ENCODE measurements at regions not wholly inside any gene's neighbourhood (a gene's known extent, or its start where the extent isn't known, plus 50 kb on each side); places are given as distances from the start of the nearest gene placed in this dataset.

DNA sequence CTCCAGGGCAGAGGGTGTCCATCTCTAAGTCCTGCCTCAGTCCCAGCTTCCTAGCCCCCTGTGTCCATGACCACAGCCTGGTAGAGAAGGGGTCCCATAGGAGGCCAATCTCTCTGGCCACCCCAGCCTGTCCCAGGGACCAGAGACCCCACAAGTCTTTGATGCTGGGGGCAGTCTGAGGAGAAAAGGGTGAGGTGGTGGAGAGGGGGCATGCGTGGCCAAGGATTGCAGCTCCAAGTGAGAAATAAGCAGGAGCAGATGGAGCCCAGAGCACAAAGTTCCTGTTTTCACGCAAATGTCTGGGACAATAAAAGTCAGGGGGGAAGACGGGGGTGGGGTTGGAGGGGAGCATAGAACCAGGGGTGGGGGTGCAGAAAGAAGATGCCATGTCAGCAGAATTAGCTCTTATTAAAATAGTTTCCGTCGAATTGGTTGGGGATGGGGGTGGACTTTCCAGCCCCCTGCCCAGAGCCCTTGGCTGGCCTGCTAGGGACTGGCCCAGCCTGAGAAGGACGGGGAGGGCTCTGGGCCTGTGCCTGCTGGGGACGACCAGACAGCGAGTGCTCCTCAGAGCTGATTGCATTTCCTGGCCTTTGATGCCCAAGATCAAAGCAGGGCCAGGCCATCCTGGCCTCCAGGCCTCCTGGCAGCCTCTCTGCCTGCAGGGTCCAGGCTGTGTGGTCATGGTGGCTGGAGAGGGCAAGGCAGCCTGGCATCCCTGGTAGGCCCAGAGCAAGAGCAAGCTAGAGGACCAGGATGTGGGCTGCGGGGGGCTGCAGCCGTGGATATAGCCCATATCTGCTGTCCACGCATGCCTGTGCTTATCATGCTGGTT lies 337.1 kb downstream of the DYSF start:
- TF ChIP-seq MAFK (IDR thresholded peaks at IDR 0.05; ENCODE audit: low read depth, low read length) = peak; percentile 33; the same call in 1 of the 2 replicates
- TF ChIP-seq KDM4A (IDR thresholded peaks at IDR 0.05; ENCODE audit: low read depth, low read length, severe bottlenecking) = no peak
- Histone ChIP-seq H4K8ac (ENCODE audit: extremely low read depth, insufficient read depth, low read length) (no peak overlapping the region; the same call in 1 of the 2 replicates), H3K4me2 (ENCODE audit: insufficient read depth in 1 of 2, low read depth in 2 of 2, low read length in 2 of 2) (no peak overlapping the region), H2BK20ac (ENCODE audit: low read length) (no peak overlapping the region), H2AFZ (ENCODE audit: low read length) (no peak overlapping the region), H3K27ac (ENCODE audit: low read depth, low read length) (no peak overlapping the region), H3K23ac (ENCODE audit: insufficient read length) (no peak overlapping the region), H2BK12ac (ENCODE audit: low read depth, low read length) (peak overlapping the region; percentile 75; the same call in 1 of the 2 replicates), H3K56ac (replicated peaks; ENCODE audit: insufficient read length, low read depth, low read length) (no peak overlapping the region), H2BK15ac (ENCODE audit: low read length) (no peak overlapping the region), H2BK120ac (replicated peaks; ENCODE audit: low read depth, low read length) (no peak overlapping the region), H3K23me2 (ENCODE audit: low read depth, low read length) (no peaks in the 10 kb centered on the region), H2AK5ac (ENCODE audit: low read depth, low read length) (no peak overlapping the region), H3K79me1 (ENCODE audit: low read depth, low read length) (no peaks in the 10 kb centered on the region; the same call in 1 of the 2 replicates), H3K18ac (ENCODE audit: extremely low read depth, low read length) (no peak overlapping the region), H3K4me1 (replicated peaks in 1 of 4; ENCODE audit: control insufficient read depth in 3 of 4, insufficient read depth in 4 of 4, low read length in 3 of 4) (no peaks in the 10 kb centered on the region; a peak in 1 of 7 replicates), H3K9ac (replicated peaks in 1 of 4; ENCODE audit: extremely low read depth in 1 of 4, low read depth in 3 of 4, low read length in 3 of 4) (no peak overlapping the region), H3K4ac (replicated peaks; ENCODE audit: insufficient read length, low read depth, low read length) (no peak overlapping the region), H3K79me2 (ENCODE audit: control insufficient read depth in 1 of 2, insufficient read depth in 2 of 2, low read length in 2 of 2) (no peaks in the 10 kb centered on the region), H3K14ac (ENCODE audit: insufficient read length) (no peak overlapping the region), H4K5ac (ENCODE audit: insufficient read length, low read depth, low read length) (no peak overlapping the region), H3K4me3 (ENCODE audit: extremely low read depth in 1 of 4, insufficient read depth in 2 of 4, low read depth in 3 of 4, low read length in 4 of 4) (no peak overlapping the region), H4K91ac (replicated peaks; ENCODE audit: insufficient read length, low read length) (no peak overlapping the region), H3K27me3 (replicated peaks in 1 of 4; ENCODE audit: control insufficient read depth in 3 of 4, extremely low read depth in 1 of 4, insufficient read depth in 3 of 4, low read length in 3 of 4) (no peaks in the 10 kb centered on the region), H2BK5ac (ENCODE audit: low read depth, low read length) (no peak overlapping the region), H3K9me3 (ENCODE audit: insufficient read depth in 2 of 2, low read depth in 1 of 2, low read length in 1 of 2) (no peaks in the 10 kb centered on the region), H3K36me3 (ENCODE audit: control insufficient read depth in 2 of 4, insufficient read depth in 4 of 4, low read length in 3 of 4) (no peaks in the 10 kb centered on the region), H4K20me1 (replicated peaks in 1 of 2; ENCODE audit: control insufficient read depth in 1 of 2, insufficient read depth in 2 of 2, low read length in 2 of 2) (no peaks in the 10 kb centered on the region)
- POLR2A ChIA-PET (ENCODE audit: partially characterized antibody) = no interaction called here
- WGBS, 2 experiments (ENCODE audit: extremely low coverage in 1 of 2, insufficient coverage in 1 of 2, insufficient read length in 1 of 2, insufficient replicate concordance in 2 of 2, low coverage in 1 of 2, low lambda C conversion rate in 2 of 2, missing lambda C conversion rate in 1 of 2) = 97% methylated on average over 6 of the region's 11 CpGs; no CpG with 5 or more reads in 1 of the 2 experiments
- CTCF ChIA-PET (ENCODE audit: partially characterized antibody) = interaction anchor here (0.6 to 2.5 kb wide), 8 partner anchors 10 to 193 kb away, joined by 3 to 16 read pairs (median 4); no protein-coding TSS in a partner anchor
- no peak for DNase-seq (ENCODE audit: low read depth in 1 of 2, low spot score in 2 of 2)
- no peak for FAIRE-seq
